Loucy (cell line): ENCODE measurements at regions not wholly inside any gene's neighbourhood (a gene's known extent, or its start where the extent isn't known, plus 50 kb on each side); places are given as distances from the start of the nearest gene placed in this dataset.

Source experiments
- CTCF ChIP-seq: fragments of 200-600 bp; sonication (generic); conservative IDR thresholded peaks from 2 replicates; pipeline ENCODE4 v1.5.1; 2014; ENCODE audit warnings: mild to moderate bottlenecking, antibody characterized with exemption, low read length
- EZH2phosphoT487 ChIP-seq: fragments of 200-600 bp; IDR thresholded peaks from 2 replicates; pipeline ENCODE4 v1.6.1; 2018; ENCODE audit warnings: antibody characterized with exemption, mild to moderate bottlenecking, moderate library complexity, borderline replicate concordance

- TF ChIP-seq CTCF, result no peak
- TF ChIP-seq EZH2phosphoT487, result no peak
These were observed 309.0 kb downstream of the RPRM start for GRCh38 chr2:153169609-153170008.
